Cardiac muscle cell (in vitro differentiated cells and primary cell): ENCODE measurements at regions not wholly inside any gene's neighbourhood (a gene's known extent, or its start where the extent isn't known, plus 50 kb on each side); places are given as distances from the start of the nearest gene placed in this dataset.

ENCODE experiments used
- DNase-seq, 2 donors: peaks; one replicate each; pipeline versions ENCODE4 v3.0.0 to v3.0.0-alpha.2; 2010 to 2017; ENCODE audit warnings: low read depth in 1 of 2, low spot score in 1 of 2
- H3K27ac ChIP-seq: fragments of 200-600 bp; sonication (generic); 2 replicates; pipeline ENCODE4 v1.5.1; 2016
- H3K27me3 ChIP-seq: fragments of 200-600 bp; sonication (generic); 2 replicates; pipeline ENCODE4 v1.6.0; 2016; ENCODE audit warnings: control low read depth
- H3K36me3 ChIP-seq: fragments of 200-600 bp; sonication (generic); 2 replicates; pipeline ENCODE4 v1.5.1; 2016; ENCODE audit warnings: control low read depth
- H3K4me1 ChIP-seq: fragments of 200-600 bp; sonication (generic); 2 replicates; pipeline ENCODE4 v1.8.1; 2017; ENCODE audit warnings: low read depth, mild to moderate bottlenecking, mixed run types
- H3K4me3 ChIP-seq: fragments of 200-600 bp; sonication (generic); 2 replicates; pipeline ENCODE4 v1.5.1; 2016; ENCODE audit warnings: mild to moderate bottlenecking
- H3K9me3 ChIP-seq: fragments of 200-600 bp; sonication (generic); 2 replicates; pipeline ENCODE4 v1.5.1; 2017; ENCODE audit warnings: low read depth, mild to moderate bottlenecking, control low read depth
- TF ChIP-seq, protein P1 (sequence below): IDR thresholded peaks from 2 replicates; pipeline ENCODE4 v1.5.1; 2012; ENCODE audit warnings: low read depth, mild to moderate bottlenecking, low read length

DNA sequence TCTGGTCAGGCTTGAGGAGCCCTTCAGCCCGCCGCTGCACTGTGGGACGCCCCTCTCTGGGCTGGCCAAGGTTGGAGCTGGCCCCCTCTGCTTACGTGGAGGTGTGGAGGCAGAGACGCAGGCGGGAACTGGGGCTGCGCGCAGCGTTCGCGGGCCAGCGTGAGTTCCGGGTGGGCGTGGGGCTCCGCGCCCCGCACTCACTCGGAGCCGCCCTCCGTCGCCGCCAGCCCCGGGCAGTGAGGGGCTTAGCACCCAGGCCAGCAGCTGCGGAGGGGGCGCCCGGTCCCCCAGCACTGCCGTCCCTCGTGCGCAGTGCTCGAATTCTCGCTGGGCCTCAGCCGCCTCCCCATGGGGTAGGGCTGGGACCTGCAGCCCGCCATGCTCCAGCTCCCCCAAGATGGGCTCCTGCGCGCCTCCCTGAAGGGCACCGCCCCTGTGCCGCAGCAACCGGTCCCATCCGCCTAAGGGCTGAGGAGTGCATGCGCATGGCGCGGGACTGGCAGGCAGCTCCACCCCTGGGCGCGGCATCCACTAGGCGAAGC lies 695.9 kb downstream of the EPHA7 start:
- TF ChIP-seq, protein P1, sequence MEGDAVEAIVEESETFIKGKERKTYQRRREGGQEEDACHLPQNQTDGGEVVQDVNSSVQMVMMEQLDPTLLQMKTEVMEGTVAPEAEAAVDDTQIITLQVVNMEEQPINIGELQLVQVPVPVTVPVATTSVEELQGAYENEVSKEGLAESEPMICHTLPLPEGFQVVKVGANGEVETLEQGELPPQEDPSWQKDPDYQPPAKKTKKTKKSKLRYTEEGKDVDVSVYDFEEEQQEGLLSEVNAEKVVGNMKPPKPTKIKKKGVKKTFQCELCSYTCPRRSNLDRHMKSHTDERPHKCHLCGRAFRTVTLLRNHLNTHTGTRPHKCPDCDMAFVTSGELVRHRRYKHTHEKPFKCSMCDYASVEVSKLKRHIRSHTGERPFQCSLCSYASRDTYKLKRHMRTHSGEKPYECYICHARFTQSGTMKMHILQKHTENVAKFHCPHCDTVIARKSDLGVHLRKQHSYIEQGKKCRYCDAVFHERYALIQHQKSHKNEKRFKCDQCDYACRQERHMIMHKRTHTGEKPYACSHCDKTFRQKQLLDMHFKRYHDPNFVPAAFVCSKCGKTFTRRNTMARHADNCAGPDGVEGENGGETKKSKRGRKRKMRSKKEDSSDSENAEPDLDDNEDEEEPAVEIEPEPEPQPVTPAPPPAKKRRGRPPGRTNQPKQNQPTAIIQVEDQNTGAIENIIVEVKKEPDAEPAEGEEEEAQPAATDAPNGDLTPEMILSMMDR = no peak
- Histone ChIP-seq H3K27me3 (no peaks in the 10 kb centered on the region), H3K36me3 (no peaks in the 10 kb centered on the region), H3K4me3 (peak overlapping the region; percentile 3), H3K4me1 (no peaks in the 10 kb centered on the region), H3K9me3 (no peaks in the 10 kb centered on the region), H3K27ac (no peak overlapping the region)
- DNase-seq = peak in 1 of 2 donors; percentile 4

DNA sequence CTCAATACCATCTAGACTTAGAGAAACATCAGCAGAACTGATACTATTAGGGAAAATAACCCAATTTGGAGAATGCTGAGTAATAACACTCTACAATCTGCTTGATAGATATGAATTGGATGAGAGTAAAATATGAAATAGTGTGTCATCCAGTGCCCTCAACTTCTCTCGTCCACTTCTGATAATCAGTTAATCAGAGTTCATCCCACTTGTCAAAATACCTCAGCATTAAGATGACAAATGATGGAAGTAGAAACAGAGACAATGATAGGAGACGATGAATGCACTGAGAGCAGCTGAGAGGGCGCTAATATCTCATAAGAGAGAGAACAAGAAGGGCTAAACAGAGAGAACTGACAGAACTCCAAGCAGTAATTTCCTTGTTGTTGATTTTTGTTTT lies 699.6 kb downstream of the EPHA7 start:
- TF ChIP-seq, protein P1 = no peak

DNA sequence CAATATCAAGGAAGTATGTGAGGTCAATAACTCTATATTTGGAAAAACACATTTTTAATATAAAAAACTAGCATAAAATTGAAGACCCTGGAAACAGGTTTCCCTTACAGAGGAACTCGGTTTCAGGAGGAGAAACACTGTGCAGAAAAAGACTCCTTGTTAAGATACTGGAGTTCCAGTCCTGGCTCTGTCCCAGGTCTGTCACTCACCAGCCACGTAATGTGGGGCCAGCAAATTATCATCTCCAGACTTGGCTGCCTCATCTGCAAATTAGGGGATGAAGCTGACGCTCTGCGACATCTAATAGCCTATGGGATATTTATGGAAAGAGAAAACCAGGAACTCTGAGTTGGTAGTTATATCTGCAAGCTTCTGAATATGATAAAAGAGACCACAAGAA lies 702.7 kb downstream of the EPHA7 start:
- Histone ChIP-seq H3K27me3 (no peaks in the 10 kb centered on the region), H3K4me3 (no peak overlapping the region), H3K27ac (no peak overlapping the region), H3K9me3 (no peaks in the 10 kb centered on the region), H3K36me3 (no peaks in the 10 kb centered on the region), H3K4me1 (no peaks in the 10 kb centered on the region)
- TF ChIP-seq, protein P1 = no peak
- DNase-seq = no peak

More for the DNA sequence above, 699.6 kb downstream of the EPHA7 start:
- DNase-seq = no peak
- H3K4me1 ChIP-seq = no peaks in the 10 kb centered on the region
- no peak overlapping the region for H3K27ac ChIP-seq
- no peaks in the 10 kb centered on the region for H3K9me3 ChIP-seq
- no peaks in the 10 kb centered on the region for H3K27me3 ChIP-seq
- no peak overlapping the region for H3K4me3 ChIP-seq
- no peaks in the 10 kb centered on the region for H3K36me3 ChIP-seq

DNA sequence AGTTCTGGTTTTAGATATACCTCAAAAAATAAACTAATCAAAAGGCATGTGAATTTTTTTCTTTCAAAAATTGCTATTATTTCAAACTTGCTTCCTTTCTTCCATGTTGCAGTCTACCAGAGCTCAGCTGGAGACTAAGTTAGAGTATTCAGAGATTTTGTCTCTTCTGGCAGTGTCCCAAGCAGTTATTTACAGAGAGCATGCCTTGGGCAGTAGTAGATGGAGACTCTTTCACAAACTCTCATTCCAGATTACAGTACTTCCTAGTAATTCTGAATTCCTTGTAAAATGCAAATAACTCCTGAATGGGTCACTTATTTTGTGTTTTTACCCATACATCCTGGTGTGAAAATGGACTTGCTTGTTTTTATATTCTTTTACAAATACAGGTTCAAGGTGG lies 703.4 kb downstream of the EPHA7 start:
- TF ChIP-seq, protein P1 = no peak
- Histone ChIP-seq H3K4me1 (no peaks in the 10 kb centered on the region), H3K9me3 (no peaks in the 10 kb centered on the region), H3K4me3 (no peak overlapping the region), H3K36me3 (no peaks in the 10 kb centered on the region), H3K27ac (no peak overlapping the region), H3K27me3 (no peaks in the 10 kb centered on the region)
- DNase-seq = peak in 1 of 2 donors; percentile 0

DNA sequence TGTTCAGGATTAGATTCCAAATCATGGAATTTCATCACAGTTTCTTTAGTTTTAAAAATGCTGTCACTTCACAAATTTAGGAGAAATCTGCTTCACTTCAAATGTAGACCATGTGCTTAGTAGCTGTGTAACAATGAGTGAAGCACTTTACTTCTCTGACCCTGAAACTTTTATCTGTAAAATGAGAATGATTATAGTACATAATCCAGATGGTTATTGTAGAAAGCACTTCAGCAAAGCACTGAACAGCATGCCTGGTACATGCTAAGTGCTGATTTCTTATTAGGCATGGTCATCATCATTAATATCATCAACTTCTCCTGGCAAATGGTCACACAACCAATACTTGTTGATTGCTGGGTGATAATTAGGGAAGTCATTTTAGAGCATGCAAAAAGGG lies 705.0 kb downstream of the EPHA7 start:
- Histone ChIP-seq H3K9me3 (no peaks in the 10 kb centered on the region), H3K4me3 (no peak overlapping the region)
- no peak for DNase-seq

More for the DNA sequence above, 705.0 kb downstream of the EPHA7 start:
- Histone ChIP-seq H3K4me1 (no peaks in the 10 kb centered on the region), H3K27ac (no peak overlapping the region), H3K27me3 (no peaks in the 10 kb centered on the region), H3K36me3 (no peaks in the 10 kb centered on the region)
- TF ChIP-seq, protein P1 = no peak
